ENCODE measurements at regions not wholly inside any gene's neighbourhood (a gene's known extent, or its start where the extent isn't known, plus 50 kb on each side); places are given as distances from the start of the nearest gene placed in this dataset.
"Not testable (repeated sequence)": the region's sequence is repeated elsewhere in the genome, so short reads cannot be mapped to it uniquely, and the experiment has no call there.

DNA sequence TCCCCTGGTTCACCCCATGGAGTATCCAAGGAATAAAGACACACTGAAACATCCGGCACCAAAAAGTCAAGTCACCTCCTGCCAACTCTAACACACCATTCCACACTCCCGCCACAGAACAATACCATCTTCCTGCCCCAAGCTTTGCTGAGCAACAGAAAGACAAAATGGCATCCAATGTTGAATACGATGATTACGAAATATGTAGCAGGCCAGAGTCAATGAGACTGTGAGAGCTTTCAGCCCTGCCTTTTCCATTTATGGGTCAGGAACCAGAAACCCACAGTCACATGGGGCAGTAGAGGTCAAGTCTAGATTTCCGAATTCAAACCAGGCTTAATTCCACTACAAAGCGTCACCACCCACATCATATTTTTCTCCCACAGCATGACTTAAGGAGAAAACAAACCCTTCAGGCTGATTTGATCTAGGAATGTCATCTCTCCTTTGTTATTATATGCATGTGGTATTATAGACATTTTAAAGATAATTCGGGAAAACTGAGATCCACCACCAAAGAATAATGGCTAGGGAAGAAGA is 249.8 kb downstream of the SETD4 start:
- WGBS, 2 donors, result 87 to 91% methylated on average over 7 of the region's 7 CpGs
- intact Hi-C loops (cut with DNase I; ENCODE audit: low total_unique reads), result no loop called here
- no peak for DNase-seq (ENCODE audit: low spot score in 2 of 2)
- no peak overlapping the region for H3K4me3 ChIP-seq (ENCODE audit: low read depth, poor library complexity, severe bottlenecking)
- TF ChIP-seq POLR2A (IDR thresholded peaks at IDR 0.05), result no peak
- TF ChIP-seq, protein P1, sequence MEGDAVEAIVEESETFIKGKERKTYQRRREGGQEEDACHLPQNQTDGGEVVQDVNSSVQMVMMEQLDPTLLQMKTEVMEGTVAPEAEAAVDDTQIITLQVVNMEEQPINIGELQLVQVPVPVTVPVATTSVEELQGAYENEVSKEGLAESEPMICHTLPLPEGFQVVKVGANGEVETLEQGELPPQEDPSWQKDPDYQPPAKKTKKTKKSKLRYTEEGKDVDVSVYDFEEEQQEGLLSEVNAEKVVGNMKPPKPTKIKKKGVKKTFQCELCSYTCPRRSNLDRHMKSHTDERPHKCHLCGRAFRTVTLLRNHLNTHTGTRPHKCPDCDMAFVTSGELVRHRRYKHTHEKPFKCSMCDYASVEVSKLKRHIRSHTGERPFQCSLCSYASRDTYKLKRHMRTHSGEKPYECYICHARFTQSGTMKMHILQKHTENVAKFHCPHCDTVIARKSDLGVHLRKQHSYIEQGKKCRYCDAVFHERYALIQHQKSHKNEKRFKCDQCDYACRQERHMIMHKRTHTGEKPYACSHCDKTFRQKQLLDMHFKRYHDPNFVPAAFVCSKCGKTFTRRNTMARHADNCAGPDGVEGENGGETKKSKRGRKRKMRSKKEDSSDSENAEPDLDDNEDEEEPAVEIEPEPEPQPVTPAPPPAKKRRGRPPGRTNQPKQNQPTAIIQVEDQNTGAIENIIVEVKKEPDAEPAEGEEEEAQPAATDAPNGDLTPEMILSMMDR (IDR thresholded peaks at IDR 0.05), result no peak

DNA sequence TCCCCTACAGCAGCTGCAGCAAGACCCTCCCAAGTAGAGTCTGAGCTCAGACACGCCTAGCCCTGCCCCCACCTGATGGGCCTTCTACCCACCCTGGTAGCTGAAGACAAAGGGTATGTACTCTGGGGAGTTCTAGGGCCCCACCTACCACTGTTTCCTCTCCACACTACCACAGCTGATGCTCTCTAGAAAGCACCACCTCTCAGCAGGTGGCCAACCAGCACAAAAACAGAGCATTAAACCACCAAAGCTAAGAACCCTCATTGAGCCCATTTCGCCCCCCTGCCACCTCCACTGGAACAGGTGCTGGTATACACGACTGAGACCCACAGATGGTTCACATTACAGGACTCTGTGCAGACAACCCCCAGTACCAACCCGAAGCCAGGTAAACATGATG is 258.9 kb downstream of the SETD4 start:
- intact Hi-C loops (cut with DNase I; ENCODE audit: low total_unique reads), result no loop called here
- WGBS, 2 donors, result 80 to 86% methylated on average over 4 of the region's 4 CpGs
- no peak for DNase-seq (ENCODE audit: low spot score in 2 of 2)
- TF ChIP-seq, protein P1 (IDR thresholded peaks at IDR 0.05), result no peak
- no peak for TF ChIP-seq POLR2A (IDR thresholded peaks at IDR 0.05)
- no peak overlapping the region for H3K4me3 ChIP-seq (ENCODE audit: low read depth, poor library complexity, severe bottlenecking)

DNA sequence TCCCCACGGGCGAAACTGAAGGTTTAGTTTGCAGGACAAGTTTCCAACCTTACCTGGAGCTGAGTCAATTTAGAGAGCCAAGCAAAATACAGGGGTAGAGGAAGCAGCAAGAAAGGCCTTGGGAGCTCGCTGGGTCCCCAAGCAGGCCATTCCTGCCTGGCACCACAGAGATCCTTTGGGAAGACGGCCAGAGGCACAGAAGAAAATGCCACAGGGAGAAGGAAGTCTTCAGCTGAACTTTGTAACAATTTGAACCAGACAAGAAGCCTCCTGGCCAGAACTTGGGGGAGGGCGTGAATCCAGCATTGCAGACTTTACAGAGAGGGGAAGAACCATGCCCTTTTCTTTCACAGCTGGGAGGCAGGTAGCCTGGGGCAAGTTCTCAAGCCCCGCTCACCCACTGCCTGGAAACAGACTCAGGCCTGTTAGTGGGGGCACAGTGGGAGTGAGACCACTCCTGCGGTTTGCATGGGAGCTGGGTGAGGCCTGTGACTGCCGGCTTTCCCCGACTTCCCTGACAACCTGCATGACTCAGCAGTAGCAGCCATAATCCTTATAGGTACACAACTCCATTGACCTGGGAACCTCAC is 259.4 kb downstream of the SETD4 start:
- intact Hi-C loops (cut with DNase I; ENCODE audit: low total_unique reads); H3K4me3 ChIP-seq (ENCODE audit: low read depth, poor library complexity, severe bottlenecking): not testable (repeated sequence)
- DNase-seq (ENCODE audit: low spot score in 2 of 2), result peak in 1 of 2 donors; percentile 16
- WGBS, 2 donors, result 67 to 83% methylated on average over 6 to 9 of the region's 9 CpGs

DNA sequence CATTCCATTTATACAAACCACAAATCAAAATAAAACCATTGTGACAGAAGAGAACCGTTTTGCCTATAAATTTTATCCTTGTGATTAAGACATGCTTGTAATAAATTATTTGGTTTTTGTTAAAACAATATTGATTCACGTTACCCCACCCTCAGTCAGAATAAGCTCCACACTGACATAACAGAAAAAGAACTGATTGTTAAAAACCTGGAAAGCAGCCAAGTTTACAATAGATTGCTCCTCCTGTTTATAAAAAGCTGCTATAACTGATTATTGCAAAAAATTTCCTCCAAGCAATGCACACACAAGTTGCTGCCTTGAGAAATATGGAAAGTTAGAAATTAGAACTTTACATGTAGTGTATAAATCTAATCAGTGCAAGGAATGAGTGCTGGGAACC is 263.5 kb downstream of the SETD4 start:
- no peak overlapping the region for H3K4me3 ChIP-seq (ENCODE audit: low read depth, poor library complexity, severe bottlenecking)
- intact Hi-C loops (cut with DNase I; ENCODE audit: low total_unique reads), result no loop called here
- TF ChIP-seq POLR2A (IDR thresholded peaks at IDR 0.05), result no peak
- TF ChIP-seq, protein P1 (IDR thresholded peaks at IDR 0.05), result no peak
- DNase-seq (ENCODE audit: low spot score in 2 of 2), result no peak
- whole genome bisulfite sequencing, 2 donors, result 14 to 17% methylated on average over 2 of the region's 2 CpGs

DNA sequence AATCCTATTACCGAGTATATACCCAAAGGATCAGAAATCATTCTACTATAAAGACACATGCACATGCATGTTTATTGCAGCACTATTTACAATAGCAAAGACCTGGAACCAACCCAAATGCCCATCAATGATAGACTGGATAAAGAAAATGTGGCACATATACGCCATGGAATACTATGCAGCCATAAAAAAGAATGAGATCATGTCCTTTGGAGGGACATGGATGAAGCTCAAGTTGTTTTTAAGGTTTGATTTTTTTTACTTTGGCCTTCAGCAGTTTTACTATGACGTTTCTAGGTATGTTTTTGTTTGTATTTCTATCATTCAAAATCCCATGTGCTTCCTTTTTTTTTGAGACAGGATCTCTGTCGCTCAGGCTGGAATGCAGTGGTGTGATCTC is 265.8 kb downstream of the SETD4 start:
- intact Hi-C loops (cut with DNase I; ENCODE audit: low total_unique reads); H3K4me3 ChIP-seq (ENCODE audit: low read depth, poor library complexity, severe bottlenecking); DNase-seq (ENCODE audit: low spot score in 2 of 2): not testable (repeated sequence)
- WGBS, 2 donors, result 84 to 86% methylated on average over 4 of the region's 4 CpGs

DNA sequence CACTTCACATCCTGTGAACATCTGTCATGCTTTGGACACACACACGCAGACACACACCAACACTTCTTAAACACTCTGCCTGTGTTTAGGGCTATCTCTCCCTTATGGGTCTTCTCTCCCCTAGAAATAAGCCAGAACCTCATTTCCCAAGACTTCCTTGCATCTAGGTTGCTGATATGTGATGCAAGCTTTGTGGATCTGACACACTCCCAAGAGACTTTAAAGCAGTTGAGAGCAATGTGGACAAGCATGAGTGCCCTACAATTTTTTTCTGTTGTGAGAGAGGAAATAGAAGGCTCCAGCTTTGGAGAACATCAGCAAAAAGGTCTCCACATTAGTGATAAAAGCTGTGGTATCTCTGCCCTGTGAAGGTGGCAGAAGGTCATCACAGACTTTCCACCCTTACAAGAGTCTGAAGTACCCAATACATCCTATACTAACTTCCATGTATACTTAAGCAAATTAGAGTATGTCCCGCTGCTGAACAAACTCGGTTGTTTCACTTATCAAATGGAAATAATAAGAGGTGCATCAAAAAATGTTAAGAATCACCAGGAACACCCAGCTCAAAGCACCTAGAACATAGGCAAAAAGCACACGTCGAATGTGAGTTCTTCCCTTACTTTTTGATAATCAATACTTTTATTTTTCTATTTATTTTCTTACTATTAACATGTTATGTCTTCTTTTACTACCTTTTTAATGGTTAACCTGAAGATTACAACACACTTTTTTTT is 267.6 kb downstream of the SETD4 start:
- intact Hi-C loops (cut with DNase I; ENCODE audit: low total_unique reads), result no loop called here
- DNase-seq (ENCODE audit: low spot score in 2 of 2), result no peak
- 91 to 96% methylated on average over 5 of the region's 5 CpGs for WGBS, 2 donors
- TF ChIP-seq, protein P1 (IDR thresholded peaks at IDR 0.05), result no peak
- TF ChIP-seq POLR2A (IDR thresholded peaks at IDR 0.05), result no peak
- H3K4me3 ChIP-seq (ENCODE audit: low read depth, poor library complexity, severe bottlenecking), result no peak overlapping the region
